Loucy (cell line): ENCODE measurements at regions not wholly inside any gene's neighbourhood (a gene's known extent, or its start where the extent isn't known, plus 50 kb on each side); places are given as distances from the start of the nearest gene placed in this dataset.

Experiments used
- H2AFZ ChIP-seq: fragments of 200-600 bp; sonication (generic); 2 replicates; pipeline ENCODE4 v1.6.0; 2016; ENCODE audit warnings: antibody characterized with exemption, mild to moderate bottlenecking, low read length, moderate library complexity
- H3F3A ChIP-seq: fragments of 200-600 bp; 2 replicates; pipeline ENCODE4 v1.6.0; 2016; ENCODE audit warnings: antibody characterized with exemption, low read depth, mild to moderate bottlenecking
- H3K27me3 ChIP-seq: fragments of 200-600 bp; sonication (generic); 2 replicates; pipeline ENCODE4 v1.6.1; 2014; ENCODE audit warnings: low read length, mild to moderate bottlenecking; ENCODE audit not compliant: insufficient read depth, poor library complexity, severe bottlenecking
- H3K36me3 ChIP-seq: fragments of 200-600 bp; sonication (generic); 2 replicates; pipeline ENCODE4 v1.6.1; 2016; ENCODE audit warnings: low read length; ENCODE audit not compliant: insufficient read depth
- H3K4me1 ChIP-seq: fragments of 200-600 bp; sonication (generic); 2 replicates; pipeline ENCODE4 v1.5.1; 2014; ENCODE audit warnings: low read length, mild to moderate bottlenecking; ENCODE audit not compliant: insufficient read depth, poor library complexity, severe bottlenecking
- H3K4me2 ChIP-seq: fragments of 200-600 bp; sonication (generic); 2 replicates; pipeline ENCODE4 v1.6.0; 2014; ENCODE audit warnings: antibody characterized with exemption, low read length, low read depth, mild to moderate bottlenecking; ENCODE audit not compliant: poor library complexity, severe bottlenecking
- H3K4me3 ChIP-seq: fragments of 200-600 bp; sonication (generic); 2 replicates; pipeline ENCODE4 v1.5.1; 2014; ENCODE audit warnings: low read length, mild to moderate bottlenecking, mixed read lengths; ENCODE audit not compliant: poor library complexity, severe bottlenecking
- H3K79me2 ChIP-seq: fragments of 200-600 bp; sonication (generic); 2 replicates; pipeline ENCODE4 v1.6.1; 2014; ENCODE audit warnings: low read length; ENCODE audit not compliant: insufficient read depth
- H3K9ac ChIP-seq: fragments of 200-600 bp; sonication (generic); 2 replicates; pipeline ENCODE4 v1.6.0; 2014; ENCODE audit warnings: mild to moderate bottlenecking, low read depth, low read length, moderate library complexity; ENCODE audit not compliant: poor library complexity, severe bottlenecking
- H3K9me2 ChIP-seq: fragments of 200-600 bp; sonication (generic); replicated peaks from 2 replicates; pipeline ENCODE4 v1.6.1; 2016; ENCODE audit warnings: low read depth, low read length, mixed read lengths
- H3K9me3 ChIP-seq: fragments of 200-600 bp; sonication (generic); 2 replicates; pipeline ENCODE4 v1.6.1; 2014; ENCODE audit warnings: mild to moderate bottlenecking, antibody characterized with exemption, low read length, low read depth; ENCODE audit not compliant: insufficient read depth
- H4K20me1 ChIP-seq: fragments of 200-600 bp; sonication (generic); 2 replicates; pipeline ENCODE4 v1.6.0; 2014; ENCODE audit warnings: antibody characterized with exemption, low read length, mild to moderate bottlenecking; ENCODE audit not compliant: insufficient read depth, poor library complexity, severe bottlenecking
- CTCF ChIP-seq: fragments of 200-600 bp; sonication (generic); conservative IDR thresholded peaks from 2 replicates; pipeline ENCODE4 v1.5.1; 2014; ENCODE audit warnings: mild to moderate bottlenecking, antibody characterized with exemption, low read length
- EZH2phosphoT487 ChIP-seq: fragments of 200-600 bp; IDR thresholded peaks from 2 replicates; pipeline ENCODE4 v1.6.1; 2018; ENCODE audit warnings: antibody characterized with exemption, mild to moderate bottlenecking, moderate library complexity, borderline replicate concordance

- Histone ChIP-seq H3K9me3 (no peaks in the 10 kb centered on the region), H2AFZ (no peak overlapping the region), H3K36me3 (no peaks in the 10 kb centered on the region), H3K79me2 (no peaks in the 10 kb centered on the region), H3K4me1 (no peaks in the 10 kb centered on the region), H3K4me3 (no peak overlapping the region), H3F3A (no peaks in the 10 kb centered on the region), H3K9ac (no peak overlapping the region), H3K4me2 (no peak overlapping the region), H4K20me1 (no peaks in the 10 kb centered on the region), H3K27me3 (no peaks in the 10 kb centered on the region), H3K9me2 (no peaks in the 10 kb centered on the region)
- TF ChIP-seq EZH2phosphoT487 (no peak), CTCF (no peak)
Measured at GRCh38 chr11:38143852-38144251, 1545.8 kb upstream of the RAG2 start.

- Histone ChIP-seq H3F3A (no peaks in the 10 kb centered on the region), H3K4me3 (no peak overlapping the region), H3K79me2 (no peaks in the 10 kb centered on the region), H3K4me1 (no peaks in the 10 kb centered on the region), H3K9ac (no peak overlapping the region), H3K9me3 (peaks cover 5% of the 10 kb centered on the region; the same call in 1 of the 2 replicates), H4K20me1 (no peaks in the 10 kb centered on the region), H2AFZ (no peak overlapping the region), H3K36me3 (no peaks in the 10 kb centered on the region), H3K9me2 (no peaks in the 10 kb centered on the region), H3K27me3 (no peaks in the 10 kb centered on the region), H3K4me2 (no peak overlapping the region)
- TF ChIP-seq CTCF: no peak
- no peak for TF ChIP-seq EZH2phosphoT487
Measured at GRCh38 chr11:38138972-38139371, 1540.9 kb upstream of the RAG2 start.

GRCh38 chr11:38136887-38137286 lies 1538.9 kb upstream of the RAG2 start:
- Histone ChIP-seq H4K20me1 (no peaks in the 10 kb centered on the region), H3K9me2 (no peaks in the 10 kb centered on the region), H3K4me3 (no peak overlapping the region), H2AFZ (no peak overlapping the region), H3K9ac (no peak overlapping the region), H3K4me1 (no peaks in the 10 kb centered on the region), H3K9me3 (peaks cover 5% of the 10 kb centered on the region; the same call in 1 of the 2 replicates), H3F3A (no peaks in the 10 kb centered on the region), H3K79me2 (no peaks in the 10 kb centered on the region), H3K36me3 (no peaks in the 10 kb centered on the region), H3K4me2 (no peak overlapping the region), H3K27me3 (no peaks in the 10 kb centered on the region)
- TF ChIP-seq EZH2phosphoT487: no peak
- no peak for TF ChIP-seq CTCF
